Transverse colon (tissue), 4 donors: ENCODE measurements at regions not wholly inside any gene's neighbourhood (a gene's known extent, or its start where the extent isn't known, plus 50 kb on each side); places are given as distances from the start of the nearest gene placed in this dataset.

ENCODE experiments used
- CTCF ChIP-seq, 5 experiments: fragments of 200-600 bp in 3 of 5; fragments of 450-650 bp in 2 of 5; sonication (generic) in 3 of 5; IDR thresholded peaks; 1 replicate in 2 of 5; 2 replicates in 3 of 5; pipeline ENCODE4 v1.5.1; 2016 to 2017; ENCODE audit warnings: antibody characterized with exemption in 5 of 5, inconsistent platforms in 3 of 5, mild to moderate bottlenecking in 2 of 5, moderate library complexity in 1 of 5
- EP300 ChIP-seq: sonication (generic); formaldehyde crosslinking; IDR thresholded peaks from one replicate; pipeline ENCODE4 v1.6.1; 2017; ENCODE audit warnings: antibody characterized with exemption, low read depth
- POLR2A ChIP-seq: fragments of 450-650 bp; IDR thresholded peaks from one replicate; pipeline ENCODE4 v1.6.1; 2016; ENCODE audit warnings: antibody characterized with exemption, mild to moderate bottlenecking, moderate library complexity
- POLR2AphosphoS5 ChIP-seq, 3 donors: sonication (generic); formaldehyde crosslinking; IDR thresholded peaks; one replicate each; pipeline ENCODE4 v1.6.1; 2016; ENCODE audit warnings: antibody characterized with exemption in 3 of 3

- TF ChIP-seq EP300 (no peak), CTCF (IDR thresholded peaks at IDR 0.05) (no peak), POLR2A (no peak), POLR2AphosphoS5 (IDR thresholded peaks at IDR 0.05) (no peak)
These were observed 69.7 kb upstream of the SLC38A2 start for GRCh38 chr12:46442239-46442638.
